ENCODE measurements at regions not wholly inside any gene's neighbourhood (a gene's known extent, or its start where the extent isn't known, plus 50 kb on each side); places are given as distances from the start of the nearest gene placed in this dataset.
"Not testable (repeated sequence)": the region's sequence is repeated elsewhere in the genome, so short reads cannot be mapped to it uniquely, and the experiment has no call there.

DNA sequence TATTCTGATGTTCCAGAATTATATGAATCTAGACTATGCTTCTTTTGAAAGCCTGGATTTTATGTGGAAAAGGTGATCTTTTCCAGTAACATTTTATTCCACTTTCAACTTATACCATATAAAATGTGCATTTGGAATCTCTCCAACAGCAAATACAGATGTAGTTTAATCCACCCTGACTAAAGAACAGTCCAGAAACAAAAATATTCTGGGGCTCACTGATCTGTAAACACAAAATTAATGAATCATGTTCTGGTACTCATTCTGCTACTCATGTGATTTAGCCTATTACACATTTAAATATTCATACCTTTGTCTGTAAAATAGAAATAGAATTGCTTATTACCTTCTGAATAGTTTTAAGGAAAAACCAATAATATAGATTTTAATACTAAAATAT lies 125.8 kb downstream of the ARRDC3 start:
- no peaks in the 10 kb centered on the region for H3K36me3 ChIP-seq
- no peak for DNase-seq
- no peaks in the 10 kb centered on the region for H3K9me3 ChIP-seq
- H3K27me3 ChIP-seq = no peaks in the 10 kb centered on the region
- no peak overlapping the region for H3K4me3 ChIP-seq

GRCh38 chr5:91256142-91256524 lies 127.0 kb downstream of the ARRDC3 start:
- Histone ChIP-seq H3K9me3 (no peaks in the 10 kb centered on the region), H3K4me3 (no peak overlapping the region), H3K27me3 (no peaks in the 10 kb centered on the region), H3K36me3 (no peaks in the 10 kb centered on the region)
- DNase-seq = no peak

DNA sequence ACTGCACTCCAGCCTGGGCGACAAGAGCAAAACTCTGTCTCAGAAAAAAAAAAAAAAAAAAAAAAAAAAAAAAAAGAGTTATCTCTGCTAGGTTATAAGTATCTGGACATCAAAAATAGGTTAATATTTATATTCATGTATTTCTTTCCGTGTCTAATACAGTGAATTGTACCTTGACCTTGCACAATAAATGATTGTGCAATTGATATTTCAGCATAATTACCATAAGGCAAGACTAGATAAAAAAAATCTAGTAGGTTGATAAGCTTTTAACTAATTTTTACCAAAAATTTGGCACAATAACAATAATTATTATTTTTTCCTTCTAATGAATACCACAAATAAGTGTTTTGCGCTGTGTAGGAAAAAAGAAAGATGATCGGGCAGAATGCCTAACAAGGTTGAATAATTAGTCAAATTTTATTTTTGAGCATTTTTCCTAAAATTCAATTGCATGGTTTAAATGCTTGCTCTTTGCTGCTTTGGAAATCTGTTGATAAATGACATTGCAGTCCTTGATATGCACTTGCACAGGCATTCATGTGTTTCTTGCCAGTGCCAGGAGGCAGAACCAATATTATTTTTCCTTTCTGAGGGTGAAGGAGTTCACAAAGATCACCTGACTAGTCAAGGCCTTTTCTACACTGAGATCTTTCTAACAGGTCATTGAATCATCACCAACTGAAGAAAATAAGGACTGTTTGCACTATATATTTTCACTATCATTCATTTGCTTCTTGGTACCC lies 127.5 kb downstream of the ARRDC3 start:
- Histone ChIP-seq H3K36me3 (no peaks in the 10 kb centered on the region), H3K4me3 (no peak overlapping the region), H3K27me3 (no peaks in the 10 kb centered on the region), H3K9me3 (no peaks in the 10 kb centered on the region)
- no peak for DNase-seq

GRCh38 chr5:91252916-91253315 lies 130.2 kb downstream of the ARRDC3 start:
- Histone ChIP-seq H3K36me3 (no peaks in the 10 kb centered on the region), H3K27me3 (no peaks in the 10 kb centered on the region), H3K9me3 (no peaks in the 10 kb centered on the region), H3K4me3 (no peak overlapping the region)
- DNase-seq = no peak

GRCh38 chr5:91245871-91246270 lies 137.2 kb downstream of the ARRDC3 start:
- DNase-seq = no peak
- Histone ChIP-seq H3K4me3 (no peak overlapping the region), H3K36me3 (no peaks in the 10 kb centered on the region), H3K27me3 (no peaks in the 10 kb centered on the region), H3K9me3 (peaks cover 11% of the 10 kb centered on the region)

GRCh38 chr5:91245074-91245452 lies 138.1 kb downstream of the ARRDC3 start:
- Histone ChIP-seq H3K9me3 (peaks cover 11% of the 10 kb centered on the region), H3K4me3 (no peak overlapping the region), H3K27me3 (no peaks in the 10 kb centered on the region), H3K36me3 (no peaks in the 10 kb centered on the region)
- no peak for DNase-seq

DNA sequence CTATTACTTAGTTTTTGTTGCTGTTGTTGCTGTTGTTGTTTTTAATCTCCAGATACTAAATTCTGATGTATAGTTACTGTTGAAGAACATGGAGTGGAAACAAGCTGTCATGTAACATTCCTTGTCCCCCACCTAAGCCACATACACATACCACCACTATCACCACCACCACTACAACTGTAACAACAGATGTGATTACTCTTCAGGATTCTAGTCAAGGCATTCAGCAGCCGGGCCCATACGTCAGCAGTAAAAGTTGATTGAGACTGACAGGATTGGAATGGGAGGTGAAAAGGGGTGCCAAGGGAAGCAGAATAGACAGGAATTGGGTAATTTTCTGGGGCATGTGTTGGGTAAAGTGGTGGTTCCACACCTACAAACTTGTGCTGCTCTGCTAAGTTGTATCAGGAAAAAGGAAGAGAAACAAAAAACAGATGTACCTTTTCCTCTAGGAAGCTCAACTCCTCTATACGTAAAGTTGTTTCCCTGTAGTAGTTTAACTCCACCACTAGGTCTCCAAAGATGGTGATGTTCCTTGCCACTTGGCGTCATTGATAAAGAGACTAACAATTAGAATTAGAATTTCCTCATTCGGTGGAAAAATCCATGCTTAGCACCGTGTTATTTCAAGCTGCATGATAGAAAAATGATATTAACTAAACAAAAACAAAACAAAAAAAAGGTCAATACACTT lies 138.6 kb downstream of the ARRDC3 start:
- H3K9me3 ChIP-seq = peaks cover 11% of the 10 kb centered on the region
- no peak for DNase-seq
- H3K27me3 ChIP-seq = no peaks in the 10 kb centered on the region
- H3K36me3 ChIP-seq = no peaks in the 10 kb centered on the region
- no peak overlapping the region for H3K4me3 ChIP-seq

DNA sequence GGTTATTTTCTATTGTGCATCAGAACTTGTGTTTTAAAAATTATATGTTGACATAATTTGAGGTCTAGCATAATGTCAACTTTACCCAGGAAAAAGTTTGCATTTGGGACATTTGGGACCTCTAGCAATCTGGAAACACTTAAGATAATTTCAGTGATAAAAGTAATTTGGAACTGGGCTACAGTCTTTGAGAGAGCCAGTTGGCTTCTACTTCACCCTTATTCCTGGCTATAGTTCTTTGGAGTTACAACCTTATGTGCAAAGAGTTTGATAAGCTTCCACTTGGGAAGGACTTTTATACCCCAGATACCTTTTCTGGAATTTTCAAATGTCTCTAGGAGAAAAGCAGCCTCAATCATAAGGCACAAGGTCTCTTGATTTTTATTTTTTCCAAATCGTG lies 139.3 kb downstream of the ARRDC3 start:
- H3K4me3 ChIP-seq = no peak overlapping the region
- H3K27me3 ChIP-seq = no peaks in the 10 kb centered on the region
- H3K9me3 ChIP-seq = peaks cover 11% of the 10 kb centered on the region
- DNase-seq = no peak
- H3K36me3 ChIP-seq = no peaks in the 10 kb centered on the region

DNA sequence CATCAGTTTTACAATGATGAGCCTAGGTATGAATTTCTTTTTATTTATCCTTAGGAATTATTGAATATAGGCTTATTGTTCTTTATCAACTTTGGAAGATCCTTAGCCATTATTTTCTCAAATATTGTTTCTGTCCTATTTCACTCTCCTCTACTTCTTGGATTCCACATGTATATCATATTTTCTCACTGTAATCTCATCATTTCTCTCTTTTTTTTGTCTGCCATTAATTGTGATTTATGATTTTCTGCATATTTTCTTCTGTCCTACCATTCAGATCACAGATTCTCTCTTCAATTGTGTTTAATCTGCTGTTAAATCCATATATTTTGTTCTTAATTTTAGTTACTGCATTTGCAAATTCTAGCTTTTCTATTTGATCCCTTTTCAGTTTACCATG lies 139.8 kb downstream of the ARRDC3 start:
- no peaks in the 10 kb centered on the region for H3K27me3 ChIP-seq
- H3K9me3 ChIP-seq = peaks cover 11% of the 10 kb centered on the region
- no peaks in the 10 kb centered on the region for H3K36me3 ChIP-seq
- no peak for DNase-seq
- H3K4me3 ChIP-seq = no peak overlapping the region

- H3K9me3 ChIP-seq = peaks cover 11% of the 10 kb centered on the region
- not testable (repeated sequence) for H3K36me3 ChIP-seq, DNase-seq, H3K4me3 ChIP-seq, H3K27me3 ChIP-seq
Observed at GRCh38 chr5:91241460-91241859, 141.7 kb downstream of the ARRDC3 start.

GRCh38 chr5:91240175-91240574 lies 142.9 kb downstream of the ARRDC3 start:
- no peak for DNase-seq
- Histone ChIP-seq H3K4me3 (no peak overlapping the region), H3K36me3 (no peaks in the 10 kb centered on the region), H3K9me3 (peaks cover 11% of the 10 kb centered on the region), H3K27me3 (no peaks in the 10 kb centered on the region)

- no peak for DNase-seq
- Histone ChIP-seq H3K9me3 (no peaks in the 10 kb centered on the region), H3K4me3 (no peak overlapping the region), H3K27me3 (no peaks in the 10 kb centered on the region), H3K36me3 (no peaks in the 10 kb centered on the region)
Observed at GRCh38 chr5:91235271-91235694, 147.8 kb downstream of the ARRDC3 start.

DNA sequence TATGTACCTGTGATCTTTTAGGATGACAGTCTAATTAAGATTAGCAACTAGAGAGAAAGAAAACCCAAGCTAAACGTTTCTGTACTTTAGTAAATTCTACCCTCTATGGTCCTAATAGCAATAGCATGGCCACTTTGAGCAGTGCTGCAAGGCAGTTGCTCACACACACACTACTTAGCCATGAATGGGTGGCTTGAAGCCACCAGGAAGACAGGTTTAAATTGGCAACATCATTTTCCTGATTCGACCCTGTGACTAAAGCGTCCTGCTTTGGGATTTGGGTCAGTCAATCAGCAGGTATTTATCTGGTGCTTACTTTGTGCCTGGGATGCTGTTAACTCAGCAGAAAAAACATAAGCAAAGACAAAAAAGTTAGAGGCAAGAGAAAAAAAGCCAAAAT lies 150.6 kb downstream of the ARRDC3 start:
- H3K36me3 ChIP-seq = no peaks in the 10 kb centered on the region
- no peak overlapping the region for H3K4me3 ChIP-seq
- peaks cover 10% of the 10 kb centered on the region for H3K9me3 ChIP-seq
- no peak for DNase-seq
- no peaks in the 10 kb centered on the region for H3K27me3 ChIP-seq

GRCh38 chr5:91229031-91229727 lies 153.9 kb downstream of the ARRDC3 start:
- Histone ChIP-seq H3K36me3 (no peaks in the 10 kb centered on the region), H3K9me3 (peaks cover 10% of the 10 kb centered on the region), H3K4me3 (no peak overlapping the region), H3K27me3 (no peaks in the 10 kb centered on the region)
- DNase-seq = no peak

DNA sequence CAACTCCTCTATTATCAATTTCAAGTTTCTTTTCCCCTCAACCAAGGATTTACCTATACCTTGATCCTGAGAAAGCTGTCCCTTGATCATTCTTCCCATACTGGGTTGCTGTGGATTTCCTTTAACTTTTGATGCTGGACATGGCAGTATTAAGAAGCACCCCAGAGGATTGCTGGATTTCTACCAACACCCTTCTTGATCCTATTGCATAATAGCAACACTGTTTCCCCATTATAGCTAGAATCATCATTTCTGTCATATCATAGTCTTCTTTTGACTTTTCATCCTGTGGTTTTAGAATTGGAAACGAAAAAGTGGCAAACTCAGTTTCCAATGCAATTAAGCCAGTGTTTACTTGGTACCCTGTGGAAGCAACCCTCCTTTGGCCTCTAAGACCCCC lies 154.9 kb downstream of the ARRDC3 start:
- Histone ChIP-seq H3K27me3 (no peaks in the 10 kb centered on the region), H3K36me3 (no peaks in the 10 kb centered on the region), H3K9me3 (peaks cover 10% of the 10 kb centered on the region), H3K4me3 (no peak overlapping the region)
- DNase-seq = no peak

- Histone ChIP-seq H3K9me3 (peaks cover 10% of the 10 kb centered on the region), H3K27me3 (no peaks in the 10 kb centered on the region), H3K4me3 (no peak overlapping the region), H3K36me3 (no peaks in the 10 kb centered on the region)
- no peak for DNase-seq
Observed at GRCh38 chr5:91225848-91226686, 157.1 kb downstream of the ARRDC3 start.

DNA sequence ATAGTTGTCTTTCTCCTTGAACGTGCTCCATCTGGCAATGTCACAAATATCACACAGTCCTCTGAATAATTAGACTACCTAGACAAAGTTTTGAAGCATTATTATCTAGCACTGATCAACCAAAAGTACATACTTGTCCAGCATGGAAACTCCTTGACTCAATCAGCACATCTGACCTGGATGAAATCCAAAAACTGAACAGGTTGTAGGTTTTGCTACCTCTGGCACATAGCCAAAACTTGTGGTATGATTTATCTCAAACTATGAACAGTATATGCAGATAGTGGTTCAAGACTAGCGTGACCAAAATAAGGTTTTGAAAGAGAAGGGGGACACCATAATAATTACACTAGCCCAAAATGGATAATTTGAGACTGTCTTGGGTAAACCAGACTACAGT lies 158.1 kb downstream of the ARRDC3 start:
- DNase-seq = no peak
- H3K9me3 ChIP-seq = peaks cover 10% of the 10 kb centered on the region
- H3K36me3 ChIP-seq = no peaks in the 10 kb centered on the region
- H3K4me3 ChIP-seq = no peak overlapping the region
- no peaks in the 10 kb centered on the region for H3K27me3 ChIP-seq

Data from MG63 (cell line).